HG02870 (cell line): ENCODE measurements at regions not wholly inside any gene's neighbourhood (a gene's known extent, or its start where the extent isn't known, plus 50 kb on each side); places are given as distances from the start of the nearest gene placed in this dataset.

ENCODE experiments used
- ATAC-seq: cut with Tn5 transposase; IDR thresholded peaks from one replicate; pipeline ENCODE4 v1.9.1; 2021; ENCODE audit warnings: mild to moderate bottlenecking, moderate library complexity; ENCODE audit not compliant: unreplicated experiment

DNA sequence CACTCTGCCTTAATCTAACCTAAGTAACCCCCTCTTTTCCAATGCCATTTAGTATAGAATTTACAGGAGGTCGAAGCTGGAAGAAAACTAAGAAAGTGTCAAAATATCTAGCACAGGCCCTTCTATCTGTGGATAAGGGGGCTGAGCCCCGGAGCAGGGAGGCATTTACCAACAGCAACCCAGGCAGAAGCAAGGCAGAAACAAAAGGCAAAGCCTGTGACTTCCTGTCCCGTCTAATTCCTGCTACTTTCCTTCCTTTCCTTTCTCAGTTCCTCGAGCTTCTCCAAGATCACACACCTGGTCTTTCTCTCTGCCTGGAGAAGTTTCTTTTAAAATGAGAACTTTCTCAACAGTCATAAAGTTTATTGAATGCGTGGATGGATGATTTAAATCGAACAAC is 146.0 kb downstream of the FOXA2 start:
- no peak for ATAC-seq

DNA sequence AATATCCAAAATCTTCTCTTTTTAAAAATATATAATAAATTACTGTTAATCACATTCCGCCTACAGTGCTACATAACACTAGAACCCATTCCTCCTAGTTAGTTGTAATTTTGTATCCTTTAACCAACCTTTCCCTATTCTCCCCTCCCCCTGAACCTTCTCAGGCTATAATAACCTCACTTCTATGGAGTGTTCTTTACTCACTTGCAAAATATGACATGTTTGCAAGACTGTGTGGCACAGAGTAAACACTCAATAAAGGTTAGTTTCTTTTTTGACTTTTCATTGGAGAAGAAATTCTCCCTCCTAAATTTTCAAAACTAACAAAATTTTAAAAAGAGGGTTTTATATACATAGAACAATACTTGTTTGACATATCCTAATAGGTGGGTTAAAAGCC is 147.0 kb downstream of the FOXA2 start:
- no peak for ATAC-seq

DNA sequence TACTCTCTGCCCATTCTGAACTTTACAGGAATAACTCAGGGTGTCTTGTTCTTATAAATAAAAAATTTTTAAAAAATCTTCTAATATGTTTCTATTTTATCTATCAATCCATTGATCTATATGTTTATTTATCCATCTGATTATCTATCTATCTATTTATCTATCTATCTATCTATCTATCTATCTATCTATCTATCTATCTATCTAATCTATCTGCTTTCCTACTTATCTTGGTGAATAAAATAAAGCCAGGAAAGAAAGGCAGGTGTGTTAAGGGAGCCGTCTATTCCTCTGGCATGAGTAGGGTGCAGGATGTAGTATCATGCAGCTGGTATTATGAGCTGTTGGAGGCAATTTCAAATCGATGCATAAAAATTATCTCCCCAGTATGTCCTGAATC is 153.0 kb downstream of the FOXA2 start:
- no peak for ATAC-seq

DNA sequence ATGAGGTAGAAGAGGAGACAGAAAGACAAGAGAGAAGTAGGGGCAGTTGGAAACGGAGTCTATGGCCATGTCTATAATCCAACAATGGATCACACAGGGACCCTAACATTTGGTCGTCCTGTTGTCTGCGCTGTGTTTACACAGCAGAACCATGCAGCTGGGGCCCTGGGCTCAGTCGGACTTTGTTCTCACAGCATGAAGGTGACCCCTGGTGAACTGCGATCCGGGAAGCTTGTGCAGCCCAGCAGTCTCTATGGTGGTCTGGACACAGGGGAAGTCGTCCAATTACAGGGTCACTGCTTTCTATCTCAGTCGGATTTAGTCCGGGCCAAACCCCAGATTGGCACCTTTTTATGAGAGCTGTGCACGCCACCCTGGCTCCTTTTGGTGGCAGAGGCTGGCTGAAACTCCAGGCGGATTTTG is 153.6 kb downstream of the FOXA2 start:
- ATAC-seq = no peak

DNA sequence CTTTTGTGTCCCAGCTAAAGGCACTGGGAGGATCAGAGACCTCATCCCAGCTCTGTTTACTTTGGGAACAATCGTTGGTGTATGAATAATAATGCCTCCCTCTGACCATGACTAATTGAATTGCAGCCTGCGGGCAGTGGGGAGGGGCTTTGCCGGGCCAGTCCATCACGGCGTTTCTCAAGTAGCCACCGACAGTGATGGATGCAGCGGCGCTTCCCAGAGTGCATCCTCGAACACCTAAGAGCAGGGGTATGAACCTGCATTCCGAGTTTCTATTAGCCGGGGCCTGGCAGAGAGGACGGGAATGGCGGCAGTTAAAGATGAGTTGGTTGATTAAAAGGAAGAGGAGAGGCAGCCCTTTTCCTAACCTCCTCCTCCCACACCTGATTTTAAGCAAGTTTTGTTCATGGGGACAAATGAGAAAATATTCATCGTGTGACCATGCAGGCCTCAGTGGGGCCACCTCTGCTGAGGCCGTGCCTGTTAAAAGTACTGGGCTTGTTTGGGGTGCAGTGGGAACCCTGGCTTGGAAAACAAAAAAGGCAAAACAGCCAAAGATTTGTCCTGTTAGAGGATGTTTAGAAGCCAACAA is 154.1 kb downstream of the FOXA2 start:
- no peak for ATAC-seq

DNA sequence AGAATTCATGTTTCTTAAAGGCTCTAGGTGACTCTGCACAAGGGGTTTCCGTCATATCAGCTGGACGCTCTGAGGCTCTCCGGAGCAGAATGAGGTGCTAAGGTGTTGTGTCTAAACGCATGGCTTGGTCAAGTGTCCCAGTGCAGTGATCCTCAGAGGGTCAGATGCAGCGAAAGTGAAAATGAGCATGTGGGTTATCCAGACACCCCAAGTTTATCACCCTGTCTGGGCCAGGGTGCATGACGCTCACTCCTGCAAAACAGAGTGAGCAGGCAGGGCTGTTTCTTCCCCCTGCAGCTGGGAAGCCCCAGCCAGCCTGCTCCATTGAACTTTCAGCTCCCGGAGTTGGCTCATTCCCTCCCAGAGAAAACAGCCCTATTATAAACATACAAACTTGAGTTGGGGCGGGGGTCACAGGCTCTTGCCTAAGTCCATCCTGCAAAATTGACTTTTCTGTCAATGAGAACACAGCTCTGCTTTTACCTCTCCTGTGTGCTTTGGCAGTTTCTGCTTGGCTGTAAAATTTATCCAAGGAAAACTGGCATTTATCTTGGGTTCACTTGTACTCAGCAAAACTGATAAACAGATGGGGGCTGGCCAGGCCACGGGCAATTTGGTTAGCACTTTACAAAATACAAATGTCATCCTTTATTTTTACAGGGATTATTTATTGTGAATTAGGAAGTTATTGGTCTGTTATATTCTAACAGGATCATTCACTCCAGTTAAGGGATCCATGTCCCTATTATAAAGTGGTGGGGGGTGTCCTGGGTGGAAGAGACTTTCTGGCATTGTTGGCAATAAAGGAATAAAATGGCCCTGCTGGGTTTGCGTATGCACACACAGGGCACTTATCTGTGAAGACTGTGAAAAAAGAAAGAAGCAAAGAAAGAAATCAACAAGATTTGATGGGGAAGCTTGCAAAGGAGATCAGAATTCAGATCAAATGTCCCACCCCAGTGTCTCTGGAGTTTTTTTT is 154.9 kb downstream of the FOXA2 start:
- no peak for ATAC-seq

DNA sequence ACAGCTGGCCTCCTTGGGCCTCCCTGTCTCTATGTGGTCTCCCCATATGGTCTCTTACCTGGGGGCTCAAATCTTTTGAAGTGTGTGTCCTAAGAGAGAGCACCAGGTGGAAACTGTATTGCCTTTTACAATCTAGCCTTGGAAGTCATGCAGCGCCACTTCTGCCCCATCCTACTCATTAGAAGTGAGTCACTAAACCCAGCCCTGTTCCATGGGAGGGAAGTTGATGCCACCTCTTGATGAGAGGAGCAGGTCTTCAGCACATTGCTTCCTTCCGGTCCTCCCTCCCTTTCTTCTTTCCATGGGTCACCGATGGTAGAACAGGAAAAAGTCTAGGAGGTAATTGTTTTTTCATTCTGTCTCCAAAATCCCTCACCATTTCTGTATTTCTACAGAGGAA is 156.3 kb downstream of the FOXA2 start:
- ATAC-seq = no peak

DNA sequence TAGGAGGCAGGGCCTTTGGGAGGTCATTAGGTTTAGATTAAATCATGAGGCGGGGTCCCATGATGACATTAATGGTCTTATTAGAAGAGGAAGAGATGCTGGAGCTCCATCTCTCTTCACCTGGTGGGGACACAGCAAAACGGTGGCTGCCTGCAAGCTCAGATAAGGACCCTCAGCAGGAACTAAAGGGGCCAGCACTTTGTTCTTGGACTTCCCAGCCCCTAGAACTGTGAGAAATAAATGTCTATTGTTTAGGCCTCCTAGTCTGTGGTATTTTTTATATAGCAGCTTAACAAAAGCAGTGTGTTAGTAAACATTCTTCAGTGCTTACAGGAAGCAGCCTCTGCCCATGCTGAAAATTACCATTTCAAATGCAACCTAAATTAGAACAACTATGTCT is 157.6 kb downstream of the FOXA2 start:
- no peak for ATAC-seq

DNA sequence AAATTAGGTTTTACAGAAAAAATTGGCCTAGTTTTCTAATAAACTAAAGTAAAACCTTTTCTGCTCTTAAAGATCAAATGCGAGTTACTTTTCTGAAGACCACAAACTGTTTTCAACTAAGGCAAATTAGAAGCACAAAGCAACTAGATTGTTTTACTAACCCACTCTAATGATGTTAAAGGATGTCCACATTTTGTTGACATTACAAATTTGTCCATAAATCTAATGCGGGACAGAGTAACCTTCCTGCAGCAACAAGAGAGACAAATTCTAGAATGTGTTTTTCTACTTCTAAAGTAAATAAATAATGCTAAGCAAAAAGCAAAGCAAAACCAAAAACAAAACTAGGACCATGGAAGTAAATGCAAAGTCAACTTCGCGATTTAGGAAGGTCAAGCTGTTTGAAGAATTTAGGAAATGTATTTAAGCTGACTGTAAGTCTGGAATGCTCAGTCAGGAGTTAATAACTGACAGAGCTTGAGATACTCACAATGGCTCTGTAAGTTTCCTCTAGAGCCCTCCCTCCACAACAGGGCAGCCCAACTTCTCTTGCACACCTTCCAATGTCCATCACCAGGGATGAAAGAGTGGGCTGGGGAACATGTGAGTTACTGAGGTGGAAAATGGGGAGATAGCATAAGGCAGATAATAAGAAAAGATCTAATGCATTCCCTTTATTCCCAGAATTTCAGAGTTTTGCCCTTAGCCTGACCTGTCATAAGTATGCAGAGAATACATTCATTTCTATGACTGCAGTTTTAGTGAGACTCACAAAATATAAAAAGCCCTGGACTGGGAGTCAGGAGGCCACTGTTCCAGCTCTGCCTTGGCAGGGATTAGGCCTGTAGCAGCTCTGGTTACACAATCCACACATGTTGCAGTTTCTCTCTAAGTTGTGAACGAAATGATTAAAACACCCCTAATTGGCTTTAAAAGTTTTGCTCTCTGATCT is 158.8 kb downstream of the FOXA2 start:
- no peak for ATAC-seq

DNA sequence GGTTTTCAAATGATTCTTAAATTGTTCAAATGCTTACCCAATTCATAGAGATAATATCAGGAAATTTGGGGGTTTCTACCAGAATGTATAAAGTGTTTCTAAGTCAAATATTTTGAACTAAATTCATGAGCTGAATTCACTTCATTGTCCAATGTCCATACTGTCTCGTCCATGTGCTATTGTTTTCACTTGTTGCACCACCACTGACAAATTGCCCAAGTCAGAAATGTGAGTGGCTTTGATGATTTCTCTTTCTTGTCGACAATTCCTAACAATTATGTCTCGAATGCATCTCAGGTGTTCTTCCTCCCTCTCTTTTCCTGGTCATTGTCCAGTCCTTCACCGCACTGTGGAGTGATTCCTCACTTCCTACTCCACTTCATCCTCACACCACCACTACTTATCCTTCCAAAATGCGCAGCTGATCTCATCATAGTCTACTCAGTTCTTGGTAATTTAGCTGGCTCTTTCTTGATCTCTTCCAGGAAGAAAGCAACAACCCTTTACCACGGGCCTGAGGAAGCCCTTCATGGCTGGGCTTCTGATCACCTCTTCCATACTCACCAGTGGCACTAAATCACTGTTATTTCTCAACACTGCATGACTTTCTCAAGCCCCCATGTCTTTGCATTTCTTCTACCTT is 161.1 kb downstream of the FOXA2 start:
- no peak for ATAC-seq

DNA sequence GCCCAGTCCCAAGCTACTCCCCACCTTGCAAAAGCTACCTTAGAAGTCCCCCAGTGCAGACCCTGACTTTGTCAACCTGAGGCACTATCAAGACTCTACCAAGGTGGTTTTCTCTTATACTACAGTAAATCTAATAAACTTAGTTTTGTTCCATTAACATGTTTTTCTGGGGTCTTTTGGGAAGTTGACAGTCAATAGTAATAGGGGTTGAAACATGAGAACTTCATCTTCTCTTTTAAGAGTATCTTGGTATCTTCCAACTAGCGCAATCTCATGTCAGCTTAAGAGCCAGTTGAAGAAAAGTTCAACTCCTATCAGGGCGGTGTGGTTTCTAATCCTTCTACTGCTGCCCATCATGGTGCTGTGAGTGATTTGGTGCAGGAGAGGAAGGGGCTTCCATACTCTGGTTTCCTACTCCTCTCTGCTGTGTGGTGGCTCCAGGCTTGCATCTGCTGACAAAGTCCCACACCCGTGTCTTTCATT is 164.2 kb downstream of the FOXA2 start:
- no peak for ATAC-seq

DNA sequence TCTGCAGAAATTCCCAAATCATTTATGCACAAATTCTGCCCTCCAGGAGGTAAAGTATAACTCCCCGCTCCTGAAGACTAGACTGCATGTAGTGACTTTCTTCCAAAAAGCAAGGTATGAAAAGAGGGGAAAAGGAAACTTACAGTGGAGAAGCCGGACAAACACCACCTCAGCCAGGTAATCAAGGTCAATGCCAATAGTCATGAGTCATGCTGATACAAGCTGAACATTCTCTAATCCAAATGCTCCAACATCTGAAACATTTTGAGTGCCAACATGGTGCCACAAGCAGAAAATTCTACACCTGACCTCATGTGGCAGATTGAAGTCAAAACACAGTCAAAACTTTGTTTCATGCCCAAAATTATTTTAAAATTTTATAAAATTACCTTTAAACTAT is 165.6 kb downstream of the FOXA2 start:
- ATAC-seq = no peak

DNA sequence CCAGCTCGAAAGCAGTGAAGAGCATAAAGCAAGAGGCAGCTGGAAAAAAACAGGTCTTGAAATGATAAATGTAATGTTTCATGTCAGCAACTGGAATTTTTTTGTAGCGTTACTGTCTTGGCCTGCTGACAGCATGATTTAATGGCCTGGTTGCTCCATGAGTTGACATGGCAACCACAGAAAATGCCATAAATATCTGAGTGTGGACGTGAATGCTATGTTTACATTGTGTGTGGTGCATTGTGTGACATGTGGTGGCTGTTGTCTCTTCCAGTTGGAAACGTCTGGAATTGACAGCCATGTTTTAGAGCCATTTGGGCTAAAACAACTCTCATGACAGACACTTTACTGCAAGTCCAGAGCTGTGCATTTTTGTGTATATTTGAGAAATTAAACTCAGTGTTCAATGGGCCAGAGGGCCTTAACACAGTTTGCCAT is 170.0 kb downstream of the FOXA2 start:
- ATAC-seq = no peak

DNA sequence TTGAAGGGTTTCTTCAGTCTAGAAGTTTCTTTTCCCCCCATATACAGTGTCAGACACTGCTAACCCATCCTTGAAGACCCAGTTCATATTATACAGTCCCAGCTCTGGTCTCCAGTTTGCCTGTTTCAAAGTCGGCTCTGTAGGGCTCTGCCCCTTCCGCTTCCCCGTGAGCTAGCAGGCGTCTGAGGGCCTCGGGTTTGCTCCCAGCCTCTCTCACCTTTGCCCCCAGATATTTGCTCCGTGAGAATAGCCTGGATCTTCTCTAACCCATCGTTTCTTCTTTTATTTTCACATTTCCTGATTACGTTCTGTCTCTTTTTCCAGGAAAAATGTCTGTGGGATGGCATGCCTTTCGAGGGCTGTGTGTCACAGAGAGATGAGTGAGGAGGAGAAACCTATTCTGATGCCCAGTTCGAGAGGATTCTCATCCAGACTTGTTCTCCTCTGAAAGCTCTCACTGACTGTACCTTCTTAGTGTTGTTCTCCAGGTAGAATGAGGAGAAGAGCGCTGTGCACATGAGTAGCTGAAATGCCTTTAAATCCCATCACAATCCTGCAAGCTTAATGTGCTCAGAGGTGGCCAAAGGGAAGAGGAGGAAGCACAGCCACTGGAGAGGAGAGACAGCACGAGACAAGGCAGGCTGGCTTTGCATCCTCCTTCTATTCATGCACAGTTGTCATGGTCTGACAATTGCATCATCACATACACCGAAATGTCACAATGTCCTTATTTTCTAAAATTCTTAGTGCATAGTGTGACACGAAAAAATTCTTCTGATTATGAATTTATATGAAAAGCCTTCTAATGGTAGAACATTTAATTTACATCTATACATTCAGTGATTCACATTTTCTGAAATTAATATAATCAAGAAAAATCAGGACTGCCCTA is 171.1 kb downstream of the FOXA2 start:
- no peak for ATAC-seq

DNA sequence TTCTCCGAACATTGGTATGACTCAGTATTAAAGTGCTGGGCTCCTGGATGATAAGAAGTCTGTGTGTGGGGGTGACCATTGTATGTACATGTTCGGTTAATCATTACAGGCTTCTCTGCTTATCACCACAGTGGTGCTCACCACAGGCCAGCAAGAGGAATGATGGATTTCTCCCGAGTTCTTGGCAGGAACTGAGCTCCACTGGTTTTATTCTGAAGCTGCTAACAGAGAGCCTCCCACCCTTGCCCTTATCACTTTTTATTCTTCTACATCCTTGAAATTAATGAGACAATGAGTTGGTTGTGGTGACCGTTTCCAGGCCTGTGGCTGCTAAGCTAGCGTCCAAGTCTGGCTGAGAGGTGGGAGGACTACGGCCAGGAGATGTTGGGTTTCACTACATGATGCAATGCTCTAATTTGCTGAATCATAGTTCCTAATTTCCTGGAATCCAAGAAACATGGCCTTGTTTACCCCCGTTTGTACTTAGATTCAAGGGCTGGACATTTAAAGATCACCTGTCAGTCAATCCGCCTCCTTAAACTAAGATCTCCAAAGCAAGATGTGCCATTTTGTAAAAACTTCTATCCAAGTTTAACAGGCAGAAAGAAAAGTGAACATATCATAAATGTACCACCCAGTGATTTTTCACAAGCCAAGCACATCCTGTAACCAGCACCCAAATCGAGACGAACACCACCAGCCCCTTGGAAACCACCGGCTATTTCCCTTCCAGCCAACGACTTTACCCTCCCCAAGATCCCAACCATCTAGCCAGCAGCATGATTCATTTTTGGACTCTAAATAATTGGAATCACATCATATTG is 172.5 kb downstream of the FOXA2 start:
- no peak for ATAC-seq

DNA sequence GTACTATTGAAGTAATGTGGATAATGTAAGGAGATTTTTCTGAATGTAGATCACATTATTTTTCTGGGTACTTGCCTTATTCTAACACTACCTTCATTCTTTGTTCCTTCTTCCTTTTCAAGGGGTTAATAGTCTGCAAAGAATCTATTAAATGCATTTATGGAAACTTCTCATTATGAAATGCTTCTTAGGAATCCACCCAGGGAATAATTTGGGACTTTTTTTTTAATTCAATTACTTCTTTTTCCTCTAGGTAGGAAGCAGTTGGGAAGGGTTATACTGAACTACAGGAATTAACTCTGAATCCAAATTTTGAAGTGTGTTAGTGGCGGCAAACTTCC is 173.1 kb downstream of the FOXA2 start:
- no peak for ATAC-seq

DNA sequence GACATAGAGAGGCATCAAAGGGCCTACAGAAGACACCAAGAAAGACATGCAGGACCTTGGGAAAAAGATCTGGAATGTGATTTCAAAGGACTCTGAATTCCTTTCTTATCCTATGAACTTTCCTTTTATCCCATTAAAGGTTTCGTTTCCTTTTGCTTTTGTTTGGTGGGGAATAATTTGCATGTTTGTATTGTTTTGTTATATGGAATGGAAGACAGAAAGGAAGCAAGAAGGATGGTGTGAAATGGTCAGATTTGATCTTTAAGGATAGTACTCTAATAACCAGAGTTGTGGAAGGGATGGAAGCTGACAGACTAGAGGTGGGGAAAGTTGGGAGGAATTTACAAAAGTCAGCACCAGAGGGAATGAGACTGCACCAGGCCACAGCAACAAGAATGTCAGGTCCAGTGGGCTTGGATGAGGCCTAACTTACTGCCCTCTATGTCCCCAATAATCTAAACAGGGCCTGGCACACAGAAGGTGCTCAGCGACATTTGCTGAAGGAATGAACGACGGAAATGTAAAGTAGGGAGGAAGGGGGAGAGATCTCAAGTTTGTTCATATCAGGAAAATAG is 173.7 kb downstream of the FOXA2 start:
- ATAC-seq = no peak
